ENCODE measurements at regions not wholly inside any gene's neighbourhood (a gene's known extent, or its start where the extent isn't known, plus 50 kb on each side); places are given as distances from the start of the nearest gene placed in this dataset.

DNA sequence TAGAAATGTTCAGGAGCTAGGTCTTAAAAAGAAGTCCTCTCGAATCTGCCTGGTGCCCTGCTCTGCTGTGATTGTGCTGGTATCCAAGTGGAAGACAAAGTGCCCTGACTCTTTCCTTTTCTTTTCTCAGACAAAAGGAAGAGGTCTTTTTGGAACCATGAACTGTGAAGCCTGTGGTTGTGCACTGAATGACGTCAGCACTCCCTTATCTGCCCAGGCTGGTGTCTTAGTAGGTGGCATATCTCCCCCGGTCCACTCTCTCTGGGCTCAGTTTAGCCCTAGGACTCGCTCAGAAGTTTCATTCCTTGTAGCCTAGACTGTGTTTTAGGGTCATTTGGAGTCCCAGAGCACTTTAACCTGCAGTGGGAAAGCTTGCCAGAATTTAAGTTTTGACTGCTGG, 400.3 kb upstream of the CT83 start:
- WGBS = 78% methylated on average over 4 of the region's 4 CpGs
- TF ChIP-seq SP1 (IDR thresholded peaks at IDR 0.05) (no peak), HNF4A (conservative IDR thresholded peaks at IDR 0.05) (no peak), RAD21 (IDR thresholded peaks at IDR 0.05) (no peak), HNF4G (IDR thresholded peaks at IDR 0.05) (no peak), FOXA1 (IDR thresholded peaks at IDR 0.05) (no peak), CTCF (IDR thresholded peaks at IDR 0.05; ENCODE audit: low read depth, low read length, missing input control) (no peak)

DNA sequence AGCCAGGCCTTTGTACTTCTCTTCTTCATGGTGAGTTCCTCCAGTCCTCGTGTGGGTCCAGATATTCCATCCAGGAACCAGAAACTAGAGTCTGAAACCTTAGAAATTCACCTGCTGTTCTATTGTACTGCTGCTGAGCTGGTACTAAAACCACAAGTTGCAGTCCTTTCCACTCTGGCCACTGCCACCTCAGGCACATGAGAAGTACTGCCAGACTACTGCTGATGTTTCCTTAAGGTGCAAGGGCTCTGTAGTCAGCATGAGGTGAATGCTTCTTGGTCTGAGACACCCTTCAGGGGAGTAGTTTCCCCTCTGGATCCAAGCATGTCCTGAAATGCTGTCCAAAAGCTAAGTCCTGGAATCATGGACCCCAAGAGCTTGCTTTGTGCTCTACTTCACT, 399.6 kb upstream of the CT83 start:
- H3K4me1 ChIP-seq (ENCODE audit: control insufficient read depth in 4 of 4, insufficient read depth in 4 of 4, low read length in 3 of 4) = no peaks in the 10 kb centered on the region
- H3K9me3 ChIP-seq (ENCODE audit: control insufficient read depth in 4 of 4, low read length in 3 of 4) = no peaks in the 10 kb centered on the region
- H3K27me3 ChIP-seq (ENCODE audit: control insufficient read depth in 4 of 4, insufficient read depth in 4 of 4, low read length in 3 of 4) = no peaks in the 10 kb centered on the region
- no peak overlapping the region for H3K4me3 ChIP-seq (ENCODE audit: low read depth in 1 of 3, low read length in 3 of 3)
- no peak for DNase-seq (ENCODE audit: low spot score)
- TF ChIP-seq SP1 (IDR thresholded peaks at IDR 0.05) = no peak
- TF ChIP-seq CTCF (IDR thresholded peaks at IDR 0.05; ENCODE audit: low read depth, low read length, missing input control) = no peak
- TF ChIP-seq YY1 (IDR thresholded peaks at IDR 0.05) = no peak
- no peak overlapping the region for H3K9ac ChIP-seq (ENCODE audit: low read depth in 1 of 2, low read length in 2 of 2)
- H3K27ac ChIP-seq (ENCODE audit: low read depth in 1 of 2, low read length in 2 of 2) = no peak overlapping the region
- 67% methylated on average over 1 of the region's 1 CpG for WGBS
- no peaks in the 10 kb centered on the region for H3K36me3 ChIP-seq (ENCODE audit: control insufficient read depth in 4 of 4, insufficient read depth in 3 of 4, low read depth in 1 of 4, low read length in 3 of 4)

More for the DNA sequence above, 400.3 kb upstream of the CT83 start:
- Histone ChIP-seq H3K4me3 (ENCODE audit: low read depth in 1 of 3, low read length in 3 of 3) (no peak overlapping the region), H3K27me3 (ENCODE audit: control insufficient read depth in 4 of 4, insufficient read depth in 4 of 4, low read length in 3 of 4) (no peaks in the 10 kb centered on the region), H3K4me1 (ENCODE audit: control insufficient read depth in 4 of 4, insufficient read depth in 4 of 4, low read length in 3 of 4) (no peaks in the 10 kb centered on the region), H3K36me3 (ENCODE audit: control insufficient read depth in 4 of 4, insufficient read depth in 3 of 4, low read depth in 1 of 4, low read length in 3 of 4) (no peaks in the 10 kb centered on the region), H3K9ac (ENCODE audit: low read depth in 1 of 2, low read length in 2 of 2) (no peak overlapping the region), H3K9me3 (ENCODE audit: control insufficient read depth in 4 of 4, low read length in 3 of 4) (no peaks in the 10 kb centered on the region), H3K27ac (ENCODE audit: low read depth in 1 of 2, low read length in 2 of 2) (no peak overlapping the region)
- no peak for DNase-seq (ENCODE audit: low spot score)

DNA sequence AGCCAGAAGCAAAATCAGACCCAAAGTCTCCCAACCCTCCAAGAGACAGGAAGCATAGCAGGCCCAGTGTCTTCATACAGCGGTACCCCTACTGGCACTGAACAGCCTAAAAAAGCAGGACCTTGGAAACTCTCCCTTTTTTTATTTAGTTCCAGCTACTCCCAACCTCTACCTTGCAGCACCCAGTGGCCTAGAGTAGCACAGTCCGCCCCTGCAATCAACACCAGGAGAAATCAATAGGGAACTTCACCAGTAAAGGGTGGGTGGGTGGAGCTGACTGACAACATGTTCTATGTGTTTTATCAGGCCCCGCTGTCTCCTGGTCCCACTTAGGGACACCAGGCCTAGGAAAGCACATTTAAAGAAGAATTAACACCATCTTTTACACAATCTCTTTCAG, 378.5 kb upstream of the CT83 start:
- Histone ChIP-seq H3K36me3 (ENCODE audit: control insufficient read depth in 4 of 4, insufficient read depth in 3 of 4, low read depth in 1 of 4, low read length in 3 of 4) (no peaks in the 10 kb centered on the region), H3K4me1 (ENCODE audit: control insufficient read depth in 4 of 4, insufficient read depth in 4 of 4, low read length in 3 of 4) (no peaks in the 10 kb centered on the region), H3K4me3 (ENCODE audit: low read depth in 1 of 3, low read length in 3 of 3) (no peak overlapping the region), H3K9me3 (ENCODE audit: control insufficient read depth in 4 of 4, low read length in 3 of 4) (no peaks in the 10 kb centered on the region), H3K27ac (ENCODE audit: low read depth in 1 of 2, low read length in 2 of 2) (no peak overlapping the region), H3K9ac (ENCODE audit: low read depth in 1 of 2, low read length in 2 of 2) (no peak overlapping the region), H3K27me3 (ENCODE audit: control insufficient read depth in 4 of 4, insufficient read depth in 4 of 4, low read length in 3 of 4) (no peaks in the 10 kb centered on the region)
- no peak for DNase-seq (ENCODE audit: low spot score)
- WGBS = 81% methylated on average over 3 of the region's 3 CpGs
- TF ChIP-seq MAX (IDR thresholded peaks at IDR 0.05) (no peak), JUND (IDR thresholded peaks at IDR 0.05) (no peak), TAF1 (conservative IDR thresholded peaks at IDR 0.05) (no peak), HNF4A (conservative IDR thresholded peaks at IDR 0.05) (no peak), GABPA (IDR thresholded peaks at IDR 0.05 in 1 of 2, conservative IDR thresholded peaks at IDR 0.05 in 1 of 2) (no peak), FOXA2 (IDR thresholded peaks at IDR 0.05) (no peak), SP1 (IDR thresholded peaks at IDR 0.05) (no peak), YY1 (IDR thresholded peaks at IDR 0.05) (no peak), HNF4G (IDR thresholded peaks at IDR 0.05) (no peak), CTCF (IDR thresholded peaks at IDR 0.05; ENCODE audit: low read depth, low read length, missing input control) (no peak), RAD21 (IDR thresholded peaks at IDR 0.05) (no peak)
- TF ChIP-seq, protein P1, sequence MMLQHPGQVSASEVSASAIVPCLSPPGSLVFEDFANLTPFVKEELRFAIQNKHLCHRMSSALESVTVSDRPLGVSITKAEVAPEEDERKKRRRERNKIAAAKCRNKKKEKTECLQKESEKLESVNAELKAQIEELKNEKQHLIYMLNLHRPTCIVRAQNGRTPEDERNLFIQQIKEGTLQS (IDR thresholded peaks at IDR 0.05) = no peak
- TF ChIP-seq, protein P2, sequence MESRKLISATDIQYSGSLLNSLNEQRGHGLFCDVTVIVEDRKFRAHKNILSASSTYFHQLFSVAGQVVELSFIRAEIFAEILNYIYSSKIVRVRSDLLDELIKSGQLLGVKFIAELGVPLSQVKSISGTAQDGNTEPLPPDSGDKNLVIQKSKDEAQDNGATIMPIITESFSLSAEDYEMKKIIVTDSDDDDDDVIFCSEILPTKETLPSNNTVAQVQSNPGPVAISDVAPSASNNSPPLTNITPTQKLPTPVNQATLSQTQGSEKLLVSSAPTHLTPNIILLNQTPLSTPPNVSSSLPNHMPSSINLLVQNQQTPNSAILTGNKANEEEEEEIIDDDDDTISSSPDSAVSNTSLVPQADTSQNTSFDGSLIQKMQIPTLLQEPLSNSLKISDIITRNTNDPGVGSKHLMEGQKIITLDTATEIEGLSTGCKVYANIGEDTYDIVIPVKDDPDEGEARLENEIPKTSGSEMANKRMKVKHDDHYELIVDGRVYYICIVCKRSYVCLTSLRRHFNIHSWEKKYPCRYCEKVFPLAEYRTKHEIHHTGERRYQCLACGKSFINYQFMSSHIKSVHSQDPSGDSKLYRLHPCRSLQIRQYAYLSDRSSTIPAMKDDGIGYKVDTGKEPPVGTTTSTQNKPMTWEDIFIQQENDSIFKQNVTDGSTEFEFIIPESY (IDR thresholded peaks at IDR 0.05) = no peak
- TF ChIP-seq, protein P3, sequence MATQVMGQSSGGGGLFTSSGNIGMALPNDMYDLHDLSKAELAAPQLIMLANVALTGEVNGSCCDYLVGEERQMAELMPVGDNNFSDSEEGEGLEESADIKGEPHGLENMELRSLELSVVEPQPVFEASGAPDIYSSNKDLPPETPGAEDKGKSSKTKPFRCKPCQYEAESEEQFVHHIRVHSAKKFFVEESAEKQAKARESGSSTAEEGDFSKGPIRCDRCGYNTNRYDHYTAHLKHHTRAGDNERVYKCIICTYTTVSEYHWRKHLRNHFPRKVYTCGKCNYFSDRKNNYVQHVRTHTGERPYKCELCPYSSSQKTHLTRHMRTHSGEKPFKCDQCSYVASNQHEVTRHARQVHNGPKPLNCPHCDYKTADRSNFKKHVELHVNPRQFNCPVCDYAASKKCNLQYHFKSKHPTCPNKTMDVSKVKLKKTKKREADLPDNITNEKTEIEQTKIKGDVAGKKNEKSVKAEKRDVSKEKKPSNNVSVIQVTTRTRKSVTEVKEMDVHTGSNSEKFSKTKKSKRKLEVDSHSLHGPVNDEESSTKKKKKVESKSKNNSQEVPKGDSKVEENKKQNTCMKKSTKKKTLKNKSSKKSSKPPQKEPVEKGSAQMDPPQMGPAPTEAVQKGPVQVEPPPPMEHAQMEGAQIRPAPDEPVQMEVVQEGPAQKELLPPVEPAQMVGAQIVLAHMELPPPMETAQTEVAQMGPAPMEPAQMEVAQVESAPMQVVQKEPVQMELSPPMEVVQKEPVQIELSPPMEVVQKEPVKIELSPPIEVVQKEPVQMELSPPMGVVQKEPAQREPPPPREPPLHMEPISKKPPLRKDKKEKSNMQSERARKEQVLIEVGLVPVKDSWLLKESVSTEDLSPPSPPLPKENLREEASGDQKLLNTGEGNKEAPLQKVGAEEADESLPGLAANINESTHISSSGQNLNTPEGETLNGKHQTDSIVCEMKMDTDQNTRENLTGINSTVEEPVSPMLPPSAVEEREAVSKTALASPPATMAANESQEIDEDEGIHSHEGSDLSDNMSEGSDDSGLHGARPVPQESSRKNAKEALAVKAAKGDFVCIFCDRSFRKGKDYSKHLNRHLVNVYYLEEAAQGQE (IDR thresholded peaks at IDR 0.05) = no peak
